ENCODE measurements at regions not wholly inside any gene's neighbourhood (a gene's known extent, or its start where the extent isn't known, plus 50 kb on each side); places are given as distances from the start of the nearest gene placed in this dataset.

DNA sequence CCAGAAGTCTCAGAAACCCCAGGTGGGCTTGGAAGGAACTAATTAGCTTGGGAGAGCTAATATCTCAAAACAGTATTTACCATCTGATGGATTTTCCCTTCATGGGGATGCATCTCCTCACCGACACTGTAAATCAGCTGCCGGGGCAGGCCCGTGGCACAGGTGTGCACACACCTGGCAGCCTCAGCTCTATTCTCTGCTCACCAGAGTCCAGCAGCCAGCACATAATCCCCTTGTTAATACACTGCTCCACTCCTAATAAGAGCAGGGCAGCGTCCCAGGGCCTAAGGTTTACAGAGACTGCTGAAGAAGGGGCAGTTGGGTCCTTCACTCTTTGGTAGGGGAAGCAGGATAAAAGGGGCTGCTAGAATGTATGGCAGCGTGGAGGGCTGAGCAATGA is 200.0 kb downstream of the TOMM20 start:
- TF ChIP-seq, protein P1, sequence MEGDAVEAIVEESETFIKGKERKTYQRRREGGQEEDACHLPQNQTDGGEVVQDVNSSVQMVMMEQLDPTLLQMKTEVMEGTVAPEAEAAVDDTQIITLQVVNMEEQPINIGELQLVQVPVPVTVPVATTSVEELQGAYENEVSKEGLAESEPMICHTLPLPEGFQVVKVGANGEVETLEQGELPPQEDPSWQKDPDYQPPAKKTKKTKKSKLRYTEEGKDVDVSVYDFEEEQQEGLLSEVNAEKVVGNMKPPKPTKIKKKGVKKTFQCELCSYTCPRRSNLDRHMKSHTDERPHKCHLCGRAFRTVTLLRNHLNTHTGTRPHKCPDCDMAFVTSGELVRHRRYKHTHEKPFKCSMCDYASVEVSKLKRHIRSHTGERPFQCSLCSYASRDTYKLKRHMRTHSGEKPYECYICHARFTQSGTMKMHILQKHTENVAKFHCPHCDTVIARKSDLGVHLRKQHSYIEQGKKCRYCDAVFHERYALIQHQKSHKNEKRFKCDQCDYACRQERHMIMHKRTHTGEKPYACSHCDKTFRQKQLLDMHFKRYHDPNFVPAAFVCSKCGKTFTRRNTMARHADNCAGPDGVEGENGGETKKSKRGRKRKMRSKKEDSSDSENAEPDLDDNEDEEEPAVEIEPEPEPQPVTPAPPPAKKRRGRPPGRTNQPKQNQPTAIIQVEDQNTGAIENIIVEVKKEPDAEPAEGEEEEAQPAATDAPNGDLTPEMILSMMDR (IDR thresholded peaks at IDR 0.05; ENCODE audit: low read length) = no peak
- no peak for TF ChIP-seq EZH2 (IDR thresholded peaks at IDR 0.05; ENCODE audit: borderline replicate concordance, low read length)
